ENCODE measurements at regions not wholly inside any gene's neighbourhood (a gene's known extent, or its start where the extent isn't known, plus 50 kb on each side); places are given as distances from the start of the nearest gene placed in this dataset.
"Not testable (repeated sequence)": the region's sequence is repeated elsewhere in the genome, so short reads cannot be mapped to it uniquely, and the experiment has no call there.

DNA sequence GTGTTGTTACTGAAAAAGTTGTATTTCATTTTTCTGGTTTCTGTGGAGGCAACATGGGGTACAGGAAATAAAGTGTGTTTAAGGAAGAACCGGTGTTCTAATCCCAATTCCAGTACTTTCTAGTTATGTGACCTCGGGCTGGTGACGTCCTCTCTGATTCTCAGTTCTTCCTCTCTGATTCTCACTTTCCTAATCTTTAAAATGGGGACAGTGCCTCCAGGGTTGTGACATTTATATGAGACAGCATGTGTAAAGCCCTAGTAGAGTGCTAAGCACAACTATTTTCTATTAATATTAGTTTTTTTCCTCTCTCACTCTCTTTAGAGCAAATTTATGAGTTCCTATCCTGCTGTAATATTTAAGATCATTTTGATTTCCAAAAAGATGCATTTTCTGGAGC is 50.9 kb upstream of the PTPDC1 start:
- DNase-seq, result no peak

DNA sequence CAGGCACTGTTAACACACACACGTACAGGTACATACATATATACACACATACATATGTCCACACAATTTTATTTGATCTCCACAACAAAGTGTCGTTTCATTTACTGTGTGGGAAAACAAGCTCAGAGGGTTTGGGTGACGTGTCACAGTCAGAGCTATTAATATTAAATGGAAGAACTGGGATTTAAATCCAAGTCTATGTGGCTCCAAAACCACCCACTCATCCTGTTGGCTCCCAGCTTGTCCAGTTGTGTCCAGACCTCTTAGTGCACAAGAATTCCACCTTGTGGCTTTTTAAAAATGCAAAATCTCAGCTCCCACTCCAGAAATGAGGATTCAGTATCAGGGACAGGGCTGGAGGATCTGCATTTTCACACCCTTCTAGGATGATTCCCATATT is 52.3 kb upstream of the PTPDC1 start:
- DNase-seq, result no peak

DNA sequence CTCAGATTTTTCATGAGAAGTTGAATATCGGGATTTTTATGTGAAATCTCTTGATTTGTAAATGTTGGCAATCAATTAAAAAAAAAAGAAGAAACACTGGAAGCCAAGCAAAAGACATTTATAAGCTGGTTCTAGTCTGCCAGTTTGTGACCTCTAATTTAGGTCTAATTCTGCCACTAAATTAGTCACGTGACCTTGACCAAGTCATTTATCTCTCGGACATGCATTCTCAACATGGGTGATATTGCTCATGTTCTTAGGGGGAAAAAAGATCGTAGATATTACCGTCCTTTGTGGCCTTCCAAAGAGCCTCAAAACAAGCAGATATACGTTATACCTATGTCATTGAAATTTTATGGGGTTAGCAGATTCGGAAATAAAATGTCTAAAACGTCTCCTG is 52.9 kb upstream of the PTPDC1 start:
- DNase-seq, result no peak

DNA sequence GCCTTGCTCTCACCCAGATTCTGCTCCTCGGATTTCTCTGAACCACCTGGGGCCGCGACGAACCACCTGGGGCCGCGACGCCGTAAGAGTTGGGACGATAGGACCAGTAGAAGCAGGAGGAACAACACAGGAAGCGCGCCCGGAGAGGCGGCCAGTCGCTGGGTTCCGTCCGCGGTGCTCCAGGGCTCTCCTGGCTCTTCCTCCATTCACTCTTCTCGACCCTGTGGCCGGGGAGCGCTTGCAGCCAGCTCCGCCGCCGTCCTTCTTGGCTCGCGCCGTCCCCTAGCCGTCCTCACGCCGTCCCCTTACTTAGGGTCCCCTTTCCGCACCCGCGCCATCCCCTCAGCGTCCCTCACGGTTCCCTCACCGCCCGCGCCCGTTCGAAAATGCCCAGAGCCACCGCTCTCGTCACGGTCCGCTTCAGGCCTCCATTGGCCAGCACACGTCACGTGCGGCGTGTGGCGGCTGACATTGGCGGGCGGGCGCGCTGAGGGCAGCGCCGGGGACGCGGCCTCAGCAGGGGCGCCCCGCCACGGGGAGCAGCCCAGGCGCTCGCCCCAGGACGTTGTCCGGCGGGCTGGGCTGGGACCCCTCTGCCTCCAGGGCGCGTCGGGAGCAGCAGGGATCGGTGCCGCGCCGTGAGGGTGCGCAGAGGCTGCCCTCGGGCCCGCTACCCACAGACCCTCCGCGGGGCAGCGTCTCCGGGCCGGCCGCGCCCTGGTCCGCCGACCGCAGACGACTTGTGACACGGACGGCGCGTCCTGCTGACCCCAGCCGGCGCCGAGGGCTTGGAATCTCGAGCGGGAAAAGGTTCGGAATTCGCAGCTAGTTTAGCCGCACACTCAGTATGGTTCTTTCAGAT is 53.7 kb upstream of the PTPDC1 start:
- DNase-seq, result peak; percentile 60 to 92 (median 66)

DNA sequence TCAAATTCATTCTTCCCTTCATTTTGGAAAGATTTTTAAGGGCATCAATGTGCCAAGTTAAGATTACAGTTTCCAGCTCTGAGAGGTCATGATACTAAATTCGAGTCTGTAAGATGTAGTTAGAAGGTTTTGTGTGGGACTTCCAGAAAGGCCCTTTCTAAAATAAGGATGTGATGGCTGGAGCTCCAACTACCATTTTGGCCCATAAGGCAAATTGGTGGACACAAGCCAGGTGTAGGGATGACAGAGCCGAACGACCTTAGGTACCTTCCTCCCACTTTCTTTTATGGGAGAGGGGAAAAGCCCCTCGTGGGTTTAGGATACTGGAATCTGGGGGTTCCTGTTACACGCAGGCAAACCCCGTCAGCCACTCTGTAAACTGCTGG is 54.3 kb upstream of the PTPDC1 start:
- DNase-seq, result no peak

DNA sequence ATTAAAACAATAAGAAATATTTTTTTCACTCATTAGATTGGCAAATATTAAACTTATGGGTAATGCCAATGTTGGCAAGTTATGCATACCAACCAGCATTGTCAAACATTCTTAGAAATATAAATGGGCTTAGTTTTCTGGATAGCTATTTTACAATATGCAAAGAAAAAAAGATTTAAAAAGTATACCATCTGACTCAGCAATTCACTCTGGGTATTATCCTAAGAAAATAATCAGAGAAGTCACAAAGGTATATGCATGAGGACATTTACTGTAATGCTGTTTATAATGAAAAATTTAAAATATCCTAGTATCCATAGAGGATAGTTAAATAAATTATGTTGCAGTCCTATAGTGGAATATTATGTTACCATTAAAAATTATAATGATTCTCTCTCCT is 57.4 kb upstream of the PTPDC1 start:
- DNase-seq, result no peak

DNA sequence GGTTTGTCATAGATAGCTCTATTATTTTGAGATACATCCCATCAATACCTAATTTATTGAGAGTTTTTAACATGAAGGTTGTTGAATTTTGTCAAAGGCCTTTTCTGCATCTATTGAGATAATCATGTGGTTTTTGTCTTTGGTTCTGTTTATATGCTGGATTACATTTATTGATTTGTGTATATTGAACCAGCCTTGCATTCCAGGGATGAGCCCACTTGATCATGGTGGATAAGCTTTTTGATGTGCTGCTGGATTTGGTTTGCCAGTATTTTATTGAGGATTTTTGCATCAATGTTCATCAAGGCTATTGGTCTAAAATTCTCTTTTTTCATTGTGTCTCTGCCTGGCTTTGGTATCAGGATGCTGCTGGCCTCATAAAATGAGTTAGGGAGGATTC is 61.8 kb upstream of the PTPDC1 start:
- not testable (repeated sequence) for DNase-seq

DNA sequence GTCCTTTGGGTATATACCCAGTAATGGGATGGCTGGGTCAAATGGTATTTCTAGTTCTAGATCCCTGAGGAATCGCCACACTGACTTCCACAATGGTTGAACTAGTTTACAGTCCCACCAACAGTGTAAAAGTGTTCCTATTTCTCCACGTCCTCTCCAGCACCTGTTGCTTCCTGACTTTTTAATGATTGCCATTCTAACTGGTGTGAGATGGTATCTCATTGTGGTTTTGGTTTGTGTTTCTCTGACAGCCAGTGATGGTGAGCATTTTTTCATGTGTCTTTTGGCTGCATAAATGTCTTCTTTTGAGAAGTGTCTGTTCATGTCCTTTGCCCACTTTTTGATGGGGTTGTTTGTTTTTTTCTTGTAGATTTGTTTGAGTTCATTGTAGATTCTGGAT is 63.4 kb upstream of the PTPDC1 start:
- DNase-seq, result not testable (repeated sequence)

DNA sequence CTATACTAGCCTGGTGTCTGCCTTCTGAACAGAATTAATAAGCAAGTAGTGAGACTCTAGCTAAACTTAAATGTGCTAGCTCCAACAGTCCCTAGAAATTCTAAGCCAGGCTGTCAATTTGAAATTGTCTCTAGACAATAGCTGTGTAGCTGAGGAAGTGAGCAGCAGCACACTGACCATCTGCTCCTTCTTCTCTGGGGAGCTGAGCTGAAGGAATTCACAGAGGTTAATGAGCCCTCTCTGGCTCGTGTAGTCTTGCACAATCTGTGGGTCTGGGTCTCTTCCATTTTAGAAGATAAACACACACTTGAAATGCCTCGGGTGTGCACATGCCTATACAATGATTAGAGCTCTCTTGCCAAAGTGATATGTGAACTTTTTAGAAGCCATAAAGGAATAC is 63.5 kb upstream of the BARX1 start:
- no peak for DNase-seq

DNA sequence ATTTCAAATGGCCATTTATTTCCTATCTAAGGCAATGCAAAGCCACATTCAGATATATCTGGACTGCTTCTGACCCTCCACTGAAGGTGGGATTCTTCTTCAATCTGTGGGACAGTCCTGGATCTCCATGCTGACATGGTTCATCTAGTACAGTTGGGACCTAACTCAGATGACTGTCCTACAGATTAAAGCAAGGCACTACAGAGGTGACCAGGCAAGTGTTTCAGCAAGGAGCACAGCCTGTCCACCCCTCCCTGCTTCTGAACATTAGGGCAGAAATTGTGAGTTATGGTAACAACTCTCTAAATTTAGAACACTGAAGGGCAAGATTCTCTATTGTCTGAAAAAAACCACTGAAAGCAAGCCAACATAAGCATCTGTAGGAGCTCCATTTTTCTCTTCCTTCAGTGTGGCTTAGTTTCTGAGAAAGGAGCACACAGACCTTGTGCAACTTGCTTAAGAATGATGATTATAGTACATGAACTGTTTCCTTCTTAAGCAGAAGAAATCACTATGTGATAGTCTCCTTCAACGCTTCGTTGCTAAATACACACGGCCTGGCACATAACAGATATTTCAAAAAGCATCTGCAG is 62.9 kb upstream of the BARX1 start:
- DNase-seq, result no peak

DNA sequence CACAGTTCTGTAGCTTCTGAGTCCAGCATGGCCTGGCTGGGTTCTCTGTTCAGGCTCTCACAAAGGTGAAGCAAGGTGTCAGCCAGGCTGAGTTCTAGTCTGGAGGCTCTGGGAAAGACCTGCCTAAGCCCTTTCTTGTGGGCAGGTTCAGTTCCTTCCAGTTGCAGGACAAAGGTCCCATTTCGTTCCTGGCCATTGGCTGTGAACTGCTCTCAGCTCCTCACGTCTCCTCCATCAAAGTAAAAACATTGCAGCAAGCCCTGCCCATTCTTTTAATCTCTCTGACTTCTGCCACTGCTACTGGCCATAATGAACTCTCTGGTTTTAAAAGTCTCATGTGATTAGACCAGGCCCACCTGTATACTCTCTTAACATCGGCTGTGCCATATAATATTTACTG is 61.6 kb upstream of the BARX1 start:
- no peak for DNase-seq

DNA sequence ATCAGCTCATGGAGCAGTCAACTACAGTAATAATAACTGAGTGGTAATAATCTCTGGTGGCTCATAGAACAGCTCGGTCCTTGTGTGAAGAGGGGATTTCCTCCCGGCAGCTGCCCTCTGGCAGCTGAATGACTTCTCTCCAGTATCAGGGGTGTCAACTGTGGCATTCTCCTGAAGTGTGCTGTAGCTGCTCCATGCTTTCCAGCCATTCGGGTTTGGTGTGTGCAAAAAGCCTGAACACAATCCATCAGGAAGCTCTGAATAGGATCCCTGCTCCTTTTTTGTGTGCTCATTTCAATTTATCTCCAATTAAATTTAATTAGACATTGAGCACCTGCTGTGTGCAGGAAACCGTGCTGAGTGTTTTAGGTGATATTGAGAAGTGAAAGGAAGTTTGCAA is 59.8 kb upstream of the BARX1 start:
- DNase-seq, result no peak

DNA sequence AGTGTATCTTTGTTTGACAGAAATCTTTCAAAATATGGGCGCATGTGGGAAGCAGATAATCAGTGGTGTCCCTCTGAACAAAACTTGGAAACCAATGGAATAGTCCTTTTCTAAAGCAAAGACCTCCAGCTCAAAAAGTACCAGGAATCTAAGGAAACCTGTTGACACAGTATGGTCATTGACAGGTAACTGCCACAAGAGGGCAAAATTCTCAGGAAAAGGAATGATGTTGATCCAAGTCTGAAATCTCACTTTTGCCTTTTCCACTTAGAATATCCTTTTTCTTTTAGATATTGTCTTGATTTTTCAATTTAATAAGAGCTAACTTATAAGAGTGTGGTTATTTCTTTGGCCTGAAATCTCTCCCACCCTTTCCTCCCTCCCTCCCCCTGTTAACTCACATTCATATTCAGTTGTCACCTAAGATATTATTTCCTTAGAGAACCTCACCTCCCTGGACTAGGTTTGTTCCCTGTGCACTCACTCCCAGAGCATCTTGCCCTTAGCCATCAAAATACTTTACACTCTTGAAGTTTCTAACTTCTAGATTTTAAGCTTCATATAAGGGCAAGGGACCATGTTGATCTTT is 59.0 kb upstream of the BARX1 start:
- peak in 1 of 5 experiments; percentile 7 for DNase-seq

DNA sequence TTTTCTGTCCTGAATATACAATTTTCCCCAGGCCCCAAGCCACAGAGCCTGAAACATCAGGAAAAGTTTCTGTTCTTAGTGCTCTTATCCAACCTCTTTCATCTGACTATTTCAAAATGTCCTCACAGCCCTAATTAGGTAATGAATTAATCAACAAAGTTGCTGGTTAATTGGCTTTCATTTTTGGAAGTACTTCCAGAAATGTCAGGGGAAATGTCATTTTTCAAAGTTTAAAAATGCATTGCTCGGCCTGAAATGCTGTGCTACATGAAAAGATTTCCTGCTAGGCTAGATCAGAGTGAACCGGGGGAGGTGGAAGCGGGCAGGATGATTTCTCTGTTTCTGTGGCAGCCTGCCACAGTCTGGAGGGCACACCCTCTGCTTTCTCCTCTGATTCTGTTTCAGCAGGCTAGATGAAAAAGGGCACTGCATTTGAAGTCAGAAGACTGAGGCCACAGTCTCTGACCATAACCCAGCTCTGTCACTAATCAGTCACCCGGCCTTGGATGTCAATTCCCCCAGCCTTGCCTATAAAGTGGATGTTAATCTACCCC is 55.9 kb upstream of the BARX1 start:
- no peak for DNase-seq

DNA sequence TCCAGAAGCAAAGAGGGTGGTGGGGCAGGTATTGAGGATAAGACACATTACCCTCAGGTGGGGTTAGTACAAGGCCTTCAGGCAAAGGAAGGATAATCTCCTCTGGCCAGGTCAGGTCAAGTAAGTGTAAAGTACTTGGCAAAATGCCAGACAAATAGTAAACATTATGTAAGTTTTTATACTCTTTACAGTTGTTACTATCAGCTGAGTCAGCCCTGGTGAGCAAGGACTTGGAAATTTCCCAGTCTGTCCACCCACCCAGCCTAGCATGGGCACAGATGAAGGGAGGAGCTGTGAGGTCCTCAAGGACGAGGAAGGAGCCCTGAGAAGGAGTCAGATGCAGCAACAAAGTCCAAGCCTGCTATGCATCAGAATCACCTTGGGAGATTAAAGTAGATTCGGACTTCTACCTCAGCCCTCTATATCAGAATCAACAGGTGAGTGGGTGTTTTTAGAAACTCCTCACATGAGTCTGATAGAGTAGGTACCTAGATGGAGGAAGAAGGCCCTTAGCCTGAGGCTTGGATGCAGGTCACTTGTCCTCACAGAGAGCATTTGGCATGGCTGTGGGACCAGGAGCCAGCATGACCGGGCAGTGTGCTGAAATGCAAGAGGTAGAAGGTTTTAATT is 50.2 kb upstream of the BARX1 start:
- no peak for DNase-seq

Data from T-helper 2 cell (primary cell).